ENCODE measurements at regions not wholly inside any gene's neighbourhood (a gene's known extent, or its start where the extent isn't known, plus 50 kb on each side); places are given as distances from the start of the nearest gene placed in this dataset.

- Mint-ChIP-seq H3K27ac (no peak overlapping the region), H3K4me3 (no peak overlapping the region), H3K36me3 (no peaks in the 10 kb centered on the region), H3K4me1 (no peaks in the 10 kb centered on the region), H3K9me3 (no peaks in the 10 kb centered on the region)
- ATAC-seq (no peak), DNase-seq (ENCODE audit: low spot score in 2 of 2) (no peak)
These were observed 239.4 kb upstream of the STK26 start for GRCh38 chrX:131783555-131784308.

- ATAC-seq = no peak
- H3K36me3 Mint-ChIP-seq = peaks cover 6% of the 10 kb centered on the region
- no peak overlapping the region for H3K4me3 Mint-ChIP-seq
- no peak overlapping the region for H3K27ac Mint-ChIP-seq
- no peaks in the 10 kb centered on the region for H3K4me1 Mint-ChIP-seq
- no peak for DNase-seq (ENCODE audit: low spot score in 2 of 2)
- no peaks in the 10 kb centered on the region for H3K9me3 Mint-ChIP-seq
These were observed 233.4 kb upstream of the STK26 start for GRCh38 chrX:131789664-131790063.

GRCh38 chrX:131791608-131792355 is 231.3 kb upstream of the STK26 start:
- no peaks in the 10 kb centered on the region for H3K4me1 Mint-ChIP-seq
- ATAC-seq = no peak
- DNase-seq (ENCODE audit: low spot score in 2 of 2) = no peak
- H3K27ac Mint-ChIP-seq = no peak overlapping the region
- peaks cover 6% of the 10 kb centered on the region for H3K36me3 Mint-ChIP-seq
- H3K9me3 Mint-ChIP-seq = no peaks in the 10 kb centered on the region
- H3K4me3 Mint-ChIP-seq = no peak overlapping the region

GRCh38 chrX:131792356-131792749 is 230.7 kb upstream of the STK26 start:
- Mint-ChIP-seq H3K4me3 (no peak overlapping the region), H3K9me3 (no peaks in the 10 kb centered on the region), H3K4me1 (no peaks in the 10 kb centered on the region), H3K36me3 (peaks cover 6% of the 10 kb centered on the region), H3K27ac (no peak overlapping the region)
- ATAC-seq (no peak), DNase-seq (ENCODE audit: low spot score in 2 of 2) (no peak)

- ATAC-seq (no peak), DNase-seq (ENCODE audit: low spot score in 2 of 2) (no peak)
- Mint-ChIP-seq H3K4me3 (no peak overlapping the region), H3K9me3 (no peaks in the 10 kb centered on the region), H3K36me3 (peaks cover 6% of the 10 kb centered on the region), H3K4me1 (no peaks in the 10 kb centered on the region), H3K27ac (no peak overlapping the region)
These were observed 230.2 kb upstream of the STK26 start for GRCh38 chrX:131792789-131793462.

GRCh38 chrX:131795442-131796229 is 227.5 kb upstream of the STK26 start:
- ATAC-seq (no peak), DNase-seq (ENCODE audit: low spot score in 2 of 2) (no peak)
- no peaks in the 10 kb centered on the region for H3K4me1 Mint-ChIP-seq
- H3K27ac Mint-ChIP-seq = no peak overlapping the region
- H3K4me3 Mint-ChIP-seq = no peak overlapping the region
- H3K9me3 Mint-ChIP-seq = no peaks in the 10 kb centered on the region
- peaks cover 6% of the 10 kb centered on the region for H3K36me3 Mint-ChIP-seq

- H3K9me3 Mint-ChIP-seq = no peaks in the 10 kb centered on the region
- H3K4me1 Mint-ChIP-seq = no peaks in the 10 kb centered on the region
- no peak overlapping the region for H3K27ac Mint-ChIP-seq
- H3K36me3 Mint-ChIP-seq = no peaks in the 10 kb centered on the region
- no peak overlapping the region for H3K4me3 Mint-ChIP-seq
- ATAC-seq (no peak), DNase-seq (ENCODE audit: low spot score in 2 of 2) (no peak)
These were observed 222.0 kb upstream of the STK26 start for GRCh38 chrX:131801066-131801465.

GRCh38 chrX:131801911-131802310 is 221.2 kb upstream of the STK26 start:
- DNase-seq (ENCODE audit: low spot score in 2 of 2) (no peak), ATAC-seq (no peak)
- Mint-ChIP-seq H3K36me3 (no peaks in the 10 kb centered on the region), H3K4me3 (no peak overlapping the region), H3K27ac (no peak overlapping the region), H3K4me1 (no peaks in the 10 kb centered on the region), H3K9me3 (no peaks in the 10 kb centered on the region)

- no peak overlapping the region for H3K4me3 Mint-ChIP-seq
- H3K27ac Mint-ChIP-seq = no peak overlapping the region
- no peaks in the 10 kb centered on the region for H3K4me1 Mint-ChIP-seq
- no peak for DNase-seq (ENCODE audit: low spot score in 2 of 2)
- H3K36me3 Mint-ChIP-seq = no peaks in the 10 kb centered on the region
- ATAC-seq = no peak
- H3K9me3 Mint-ChIP-seq = no peaks in the 10 kb centered on the region
These were observed 220.1 kb upstream of the STK26 start for GRCh38 chrX:131802836-131803626.

GRCh38 chrX:131812847-131813825 is 210.0 kb upstream of the STK26 start:
- Mint-ChIP-seq H3K4me3 (peak overlapping the region; percentile 30), H3K4me1 (peaks cover 14% of the 10 kb centered on the region), H3K9me3 (no peaks in the 10 kb centered on the region), H3K27ac (peak overlapping the region; percentile 81), H3K36me3 (no peaks in the 10 kb centered on the region)
- ATAC-seq = peak; percentile 92
- DNase-seq (ENCODE audit: low spot score in 2 of 2) = peak in 1 of 2 donors; percentile 55

GRCh38 chrX:131816551-131817136 is 206.5 kb upstream of the STK26 start:
- Mint-ChIP-seq H3K4me3 (peak overlapping the region; percentile 9), H3K36me3 (no peaks in the 10 kb centered on the region), H3K27ac (peak overlapping the region; percentile 63), H3K4me1 (peaks cover 14% of the 10 kb centered on the region), H3K9me3 (no peaks in the 10 kb centered on the region)
- ATAC-seq (no peak), DNase-seq (ENCODE audit: low spot score in 2 of 2) (no peak)

GRCh38 chrX:131818297-131818936 is 204.7 kb upstream of the STK26 start:
- Mint-ChIP-seq H3K4me1 (peaks cover 6% of the 10 kb centered on the region), H3K36me3 (no peaks in the 10 kb centered on the region), H3K9me3 (no peaks in the 10 kb centered on the region), H3K4me3 (no peak overlapping the region), H3K27ac (no peak overlapping the region)
- ATAC-seq (no peak), DNase-seq (ENCODE audit: low spot score in 2 of 2) (no peak)

All from stimulated activated effector memory CD8-positive, alpha-beta T cell treated with anti-CD3 and anti-CD28 coated beads, Interleukin-12 subunit alpha, Interleukin-12 subunit beta, amount 100 ng/mL, for 72 hours (primary cell).